ENCODE measurements at regions not wholly inside any gene's neighbourhood (a gene's known extent, or its start where the extent isn't known, plus 50 kb on each side); places are given as distances from the start of the nearest gene placed in this dataset.

DNA sequence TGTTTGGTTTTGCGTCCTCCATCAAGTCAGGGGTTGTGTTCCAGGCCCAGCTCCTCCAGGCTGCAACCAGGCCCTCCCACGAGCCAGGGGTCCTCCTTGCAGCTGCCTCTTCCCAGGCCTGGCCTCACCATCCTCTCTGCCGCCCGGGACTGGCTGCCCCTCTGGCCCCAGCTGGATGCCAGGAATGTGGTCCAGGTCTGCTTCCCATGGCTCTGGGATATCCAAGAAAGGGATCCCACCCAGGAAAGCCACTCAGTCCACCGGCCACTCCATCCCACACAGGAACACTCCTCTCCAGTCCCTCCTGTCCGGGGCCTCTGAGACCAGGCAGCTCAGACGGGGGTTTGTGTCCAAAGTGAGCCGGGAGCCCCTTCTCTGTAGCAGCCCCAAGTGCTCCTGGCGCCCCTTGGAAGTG, 336.4 kb downstream of the BRD1 start:
- no peak for TF ChIP-seq POLR2A (IDR thresholded peaks at IDR 0.05; ENCODE audit: low read depth, low read length)
- TF ChIP-seq POLR2AphosphoS5 (IDR thresholded peaks at IDR 0.05; ENCODE audit: low read depth, low read length): no peak
- no peak for TF ChIP-seq TAF1 (IDR thresholded peaks at IDR 0.05; ENCODE audit: low read depth, low read length)

Data from GM12891 (cell line).